PC-9 (cell line): ENCODE measurements at regions not wholly inside any gene's neighbourhood (a gene's known extent, or its start where the extent isn't known, plus 50 kb on each side); places are given as distances from the start of the nearest gene placed in this dataset.

Experiments used
- BruUV-seq: library from RNA; stranded (reverse); fragments of 400-500 nt; replicated peaks from 2 replicates; lab custom pipeline; 2021; lab: Mats Ljungman, UMichigan
- CTCF ChIA-PET: fragments of 300-600 bp; sonication (Branson Sonifier 250); formaldehyde crosslinking; loops from one replicate; lab custom pipeline; 2022; ENCODE audit warnings: antibody characterized with exemption; lab: Charles Lee
- POLR2A ChIA-PET: fragments of 300-600 bp; sonication (Branson Sonifier 250); formaldehyde crosslinking; loops from one replicate; lab custom pipeline; 2022; ENCODE audit warnings: antibody characterized with exemption; ENCODE audit not compliant: unreplicated experiment; lab: Charles Lee
- DNase-seq, 2 experiments: peaks; one replicate each; pipeline versions ENCODE4 v3.0.0 to v3.0.0-alpha.2; 2015 to 2022; ENCODE audit warnings: mixed read lengths in 1 of 2
- H2AFZ ChIP-seq: fragments of 200-600 bp; sonication (generic); 2 replicates; pipeline ENCODE4 v1.8.1; 2017; ENCODE audit warnings: antibody characterized with exemption
- H3F3A ChIP-seq: fragments of 200-600 bp; sonication (generic); 2 replicates; pipeline ENCODE4 v1.8.1; 2017; ENCODE audit warnings: antibody characterized with exemption, mild to moderate bottlenecking, low read depth; ENCODE audit not compliant: insufficient read depth
- H3K27ac ChIP-seq: fragments of 200-600 bp; sonication (generic); 2 replicates; pipeline ENCODE4 v1.6.1; 2016; ENCODE audit warnings: mixed run types
- H3K27me3 ChIP-seq: fragments of 200-600 bp; sonication (generic); 2 replicates; pipeline ENCODE4 v1.6.1; 2016; ENCODE audit warnings: low read depth, mixed run types; ENCODE audit not compliant: insufficient read depth
- H3K36me3 ChIP-seq: fragments of 200-600 bp; sonication (generic); 2 replicates; pipeline ENCODE4 v1.6.1; 2016; ENCODE audit warnings: low read depth, mixed run types
- H3K4me1 ChIP-seq: fragments of 200-600 bp; sonication (generic); replicated peaks from 2 replicates; pipeline ENCODE4 v1.6.1; 2016; ENCODE audit warnings: mixed run types; ENCODE audit not compliant: insufficient read depth
- H3K4me2 ChIP-seq: fragments of 200-600 bp; sonication (generic); 2 replicates; pipeline ENCODE4 v1.6.1; 2017; ENCODE audit warnings: mixed run types
- H3K4me3 ChIP-seq: fragments of 200-600 bp; sonication (generic); 2 replicates; pipeline ENCODE4 v1.6.1; 2016; ENCODE audit warnings: mixed run types
- H3K79me2 ChIP-seq: fragments of 200-600 bp; sonication (generic); 2 replicates; pipeline ENCODE4 v1.6.1; 2017; ENCODE audit warnings: low read depth, mixed run types
- H3K9me2 ChIP-seq: fragments of 200-600 bp; sonication (generic); 2 replicates; pipeline ENCODE4 v1.8.1; 2017; ENCODE audit warnings: mild to moderate bottlenecking; ENCODE audit not compliant: insufficient read depth
- H3K9me3 ChIP-seq: fragments of 200-600 bp; sonication (generic); 2 replicates; pipeline ENCODE4 v1.8.1; 2016; ENCODE audit warnings: low read depth; ENCODE audit not compliant: insufficient read depth
- H4K20me1 ChIP-seq: fragments of 200-600 bp; sonication (generic); 2 replicates; pipeline ENCODE4 v1.8.1; 2017; ENCODE audit not compliant: insufficient read depth
- EZH2 ChIP-seq: fragments of 200-600 bp; sonication (generic); IDR thresholded peaks from 2 replicates; pipeline ENCODE4 v1.8.0; 2017; ENCODE audit warnings: antibody characterized with exemption, low read depth
- intact Hi-C: fragments of 100-400 bp; cut with micrococcal nuclease; formaldehyde crosslinking; loops from one replicate; pipeline ENCODE4 v1.10.0; 2022; ENCODE audit not compliant: unreplicated experiment
- TF ChIP-seq, protein P1 (sequence below): fragments of 200-600 bp; sonication (generic); conservative IDR thresholded peaks from 2 replicates; pipeline ENCODE4 v1.6.1; 2017; ENCODE audit warnings: mixed run types, antibody characterized with exemption, mild to moderate bottlenecking, moderate library complexity

DNA sequence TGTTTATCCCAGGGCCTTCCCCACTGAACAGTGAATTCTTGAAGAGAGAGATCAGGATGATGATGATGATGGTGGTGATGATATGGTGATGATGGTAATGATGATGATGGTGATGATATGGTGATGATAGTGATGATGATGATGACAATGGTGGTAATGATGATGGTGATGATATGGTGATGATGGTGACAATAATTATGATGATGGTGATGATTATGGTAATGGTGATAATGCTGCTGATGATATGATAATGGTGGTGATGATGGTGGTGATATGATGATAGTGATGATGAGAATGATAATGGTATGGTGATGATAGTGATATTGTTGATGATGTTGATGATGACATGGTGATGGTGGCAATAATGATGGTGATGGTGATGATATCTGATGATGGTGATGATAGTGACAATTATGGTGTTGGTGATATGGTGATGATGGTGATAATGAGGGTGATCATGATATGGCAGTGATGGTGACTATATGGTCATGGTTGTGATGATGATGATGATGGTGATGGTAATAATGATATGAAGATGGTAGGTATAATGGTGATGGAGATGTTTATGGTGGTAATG, 99.9 kb downstream of the HAPSTR1 start:
- no peaks in the 10 kb centered on the region for H3K79me2 ChIP-seq
- H4K20me1 ChIP-seq = peaks cover 4% of the 10 kb centered on the region; the same call in 1 of the 2 replicates
- no peaks in the 10 kb centered on the region for H3K9me3 ChIP-seq
- H3K4me1 ChIP-seq = no peaks in the 10 kb centered on the region
- no peak for DNase-seq
- H3F3A ChIP-seq = no peaks in the 10 kb centered on the region
- H3K9me2 ChIP-seq = no peaks in the 10 kb centered on the region
- no peak for TF ChIP-seq EZH2
- TF ChIP-seq, protein P1, sequence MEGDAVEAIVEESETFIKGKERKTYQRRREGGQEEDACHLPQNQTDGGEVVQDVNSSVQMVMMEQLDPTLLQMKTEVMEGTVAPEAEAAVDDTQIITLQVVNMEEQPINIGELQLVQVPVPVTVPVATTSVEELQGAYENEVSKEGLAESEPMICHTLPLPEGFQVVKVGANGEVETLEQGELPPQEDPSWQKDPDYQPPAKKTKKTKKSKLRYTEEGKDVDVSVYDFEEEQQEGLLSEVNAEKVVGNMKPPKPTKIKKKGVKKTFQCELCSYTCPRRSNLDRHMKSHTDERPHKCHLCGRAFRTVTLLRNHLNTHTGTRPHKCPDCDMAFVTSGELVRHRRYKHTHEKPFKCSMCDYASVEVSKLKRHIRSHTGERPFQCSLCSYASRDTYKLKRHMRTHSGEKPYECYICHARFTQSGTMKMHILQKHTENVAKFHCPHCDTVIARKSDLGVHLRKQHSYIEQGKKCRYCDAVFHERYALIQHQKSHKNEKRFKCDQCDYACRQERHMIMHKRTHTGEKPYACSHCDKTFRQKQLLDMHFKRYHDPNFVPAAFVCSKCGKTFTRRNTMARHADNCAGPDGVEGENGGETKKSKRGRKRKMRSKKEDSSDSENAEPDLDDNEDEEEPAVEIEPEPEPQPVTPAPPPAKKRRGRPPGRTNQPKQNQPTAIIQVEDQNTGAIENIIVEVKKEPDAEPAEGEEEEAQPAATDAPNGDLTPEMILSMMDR = no peak
- no peak overlapping the region for H3K4me2 ChIP-seq
- no peak overlapping the region for H3K27ac ChIP-seq
- intact Hi-C loops = no loop called here
- no TSS peak for BruUV-seq
- no peak overlapping the region for H2AFZ ChIP-seq
- no peak overlapping the region for H3K4me3 ChIP-seq
- no peaks in the 10 kb centered on the region for H3K36me3 ChIP-seq
- peaks cover 55% of the 10 kb centered on the region for H3K27me3 ChIP-seq
- CTCF ChIA-PET = no interaction called here
- POLR2A ChIA-PET = no interaction called here

DNA sequence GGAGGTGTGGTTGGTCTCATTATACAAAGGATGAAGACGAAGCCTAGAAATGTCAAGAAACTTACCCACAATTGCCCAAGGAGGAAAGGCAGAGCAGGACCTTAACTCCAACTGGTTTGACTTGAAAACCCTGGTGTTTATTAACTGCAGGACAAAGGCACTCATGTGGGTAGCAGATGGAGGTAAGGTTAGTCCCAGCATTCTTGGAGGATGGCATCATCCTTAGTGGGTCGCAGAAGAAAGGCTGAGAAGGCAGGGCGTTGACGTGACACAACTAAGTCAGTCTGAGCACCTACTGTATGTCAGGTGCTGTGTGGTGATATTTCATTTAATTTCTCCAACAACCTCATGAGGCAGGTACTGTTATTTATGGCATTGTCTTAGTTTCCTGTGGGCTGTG, 101.3 kb downstream of the HAPSTR1 start:
- no peak for TF ChIP-seq EZH2
- TF ChIP-seq, protein P1 = no peak

DNA sequence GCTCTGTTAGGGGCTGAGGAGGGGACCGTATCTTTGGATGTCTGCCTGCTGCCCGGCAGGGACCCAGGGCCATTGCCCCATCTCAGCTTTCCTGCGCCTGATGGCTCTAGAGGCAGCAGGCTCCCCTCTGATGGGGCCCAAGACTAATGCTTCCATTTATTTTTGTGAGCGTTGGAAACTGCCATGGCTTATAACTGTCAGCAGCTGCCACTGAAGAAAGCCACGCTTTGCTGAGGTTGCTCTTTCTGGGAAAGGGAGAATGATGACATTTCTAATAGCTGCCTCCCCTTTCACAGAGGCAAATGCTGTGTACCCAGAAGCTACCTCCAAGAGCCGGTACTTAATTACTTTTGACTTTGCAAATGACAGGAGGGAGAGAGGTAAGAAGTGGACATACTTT, 103.8 kb downstream of the HAPSTR1 start:
- H3K9me3 ChIP-seq = no peaks in the 10 kb centered on the region
- no peaks in the 10 kb centered on the region for H3K36me3 ChIP-seq
- TF ChIP-seq, protein P1 = no peak
- TF ChIP-seq EZH2 = no peak
- H4K20me1 ChIP-seq = peaks cover 4% of the 10 kb centered on the region; the same call in 1 of the 2 replicates
- no peak overlapping the region for H3K4me2 ChIP-seq
- peaks cover 62% of the 10 kb centered on the region for H3K27me3 ChIP-seq
- H3K79me2 ChIP-seq = no peaks in the 10 kb centered on the region
- no TSS peak for BruUV-seq
- ChIA-PET CTCF (no interaction called here), POLR2A (no interaction called here)
- no peak overlapping the region for H3K27ac ChIP-seq
- intact Hi-C loops = no loop called here
- no peak overlapping the region for H3K4me3 ChIP-seq
- H3F3A ChIP-seq = no peaks in the 10 kb centered on the region
- H3K9me2 ChIP-seq = no peaks in the 10 kb centered on the region
- no peak for DNase-seq
- H3K4me1 ChIP-seq = no peaks in the 10 kb centered on the region
- H2AFZ ChIP-seq = no peak overlapping the region

More for the DNA sequence above, 101.3 kb downstream of the HAPSTR1 start:
- CTCF ChIA-PET = no interaction called here
- H3K4me1 ChIP-seq = no peaks in the 10 kb centered on the region
- no peaks in the 10 kb centered on the region for H3K9me2 ChIP-seq
- intact Hi-C loops = no loop called here
- H3K4me2 ChIP-seq = no peak overlapping the region
- peaks cover 4% of the 10 kb centered on the region; the same call in 1 of the 2 replicates for H4K20me1 ChIP-seq
- BruUV-seq = no TSS peak
- H3K4me3 ChIP-seq = no peak overlapping the region
- no peak overlapping the region for H2AFZ ChIP-seq
- no peaks in the 10 kb centered on the region for H3K79me2 ChIP-seq
- H3K36me3 ChIP-seq = no peaks in the 10 kb centered on the region
- H3F3A ChIP-seq = no peaks in the 10 kb centered on the region
- no peak overlapping the region for H3K27ac ChIP-seq
- POLR2A ChIA-PET = no interaction called here
- DNase-seq = no peak
- peaks cover 54% of the 10 kb centered on the region for H3K27me3 ChIP-seq
- H3K9me3 ChIP-seq = no peaks in the 10 kb centered on the region
